HG02938 (cell line): ENCODE measurements at regions not wholly inside any gene's neighbourhood (a gene's known extent, or its start where the extent isn't known, plus 50 kb on each side); places are given as distances from the start of the nearest gene placed in this dataset.

Experiments
- ATAC-seq: cut with Tn5 transposase; IDR thresholded peaks from one replicate; pipeline ENCODE4 v1.9.1; 2021; ENCODE audit warnings: mild to moderate bottlenecking, moderate library complexity; ENCODE audit not compliant: unreplicated experiment

DNA sequence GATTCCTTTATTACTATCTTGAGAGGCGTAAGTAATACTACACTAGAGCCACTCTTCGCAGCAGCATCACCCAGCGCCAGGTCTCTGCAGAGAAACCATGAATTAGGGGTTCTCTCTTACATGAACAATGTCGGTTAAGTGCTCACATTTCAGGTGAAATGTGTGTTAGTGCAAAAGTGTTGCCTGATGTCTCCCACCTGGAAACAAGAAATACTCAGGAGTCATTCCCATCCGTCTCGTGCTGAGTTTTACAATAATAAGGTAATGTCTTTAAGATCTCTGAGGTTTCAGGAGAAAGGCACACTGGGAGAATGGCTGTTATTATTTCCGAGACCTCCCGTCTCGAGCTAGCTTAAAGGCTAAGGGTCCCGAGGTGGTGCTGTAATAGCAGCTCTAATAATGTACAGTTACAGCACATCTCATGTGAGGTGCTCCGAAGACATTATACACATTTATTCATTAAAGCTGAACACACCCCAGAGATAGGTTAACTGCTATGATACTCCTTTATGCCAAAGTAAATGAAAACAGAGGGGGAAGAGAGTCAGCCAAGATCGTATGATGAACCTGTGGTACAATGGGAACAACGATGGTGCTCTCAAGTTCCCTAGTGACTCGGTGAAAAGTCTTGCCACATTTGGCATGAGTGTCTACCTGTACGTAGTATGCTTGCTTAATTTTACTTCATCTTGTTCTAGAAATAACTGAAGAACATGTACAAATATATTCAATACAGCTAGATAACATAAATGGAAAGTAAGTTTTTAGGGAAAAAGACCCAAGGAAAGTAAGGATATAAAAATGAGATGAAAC lies 458.3 kb upstream of the CITED2 start:
- ATAC-seq: no peak

DNA sequence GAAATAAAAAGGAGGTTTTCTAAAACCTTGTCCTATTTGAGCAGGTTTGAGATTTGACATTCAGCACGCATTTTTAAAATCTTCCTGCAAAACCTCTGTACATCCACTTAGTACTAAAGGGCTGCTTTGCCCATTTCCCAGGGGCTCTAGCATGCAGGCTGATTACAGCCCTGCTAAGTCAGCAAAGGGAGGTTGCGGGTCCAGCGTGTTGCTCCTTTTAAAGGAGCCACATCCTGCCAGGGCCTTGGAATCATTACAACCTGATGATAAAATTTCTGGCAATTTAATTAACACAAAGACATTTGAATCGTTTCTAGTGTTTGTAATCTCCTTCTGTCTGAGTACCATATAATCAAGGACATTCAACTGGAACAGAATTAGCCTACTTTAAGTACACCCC lies 455.1 kb upstream of the CITED2 start:
- ATAC-seq: no peak

DNA sequence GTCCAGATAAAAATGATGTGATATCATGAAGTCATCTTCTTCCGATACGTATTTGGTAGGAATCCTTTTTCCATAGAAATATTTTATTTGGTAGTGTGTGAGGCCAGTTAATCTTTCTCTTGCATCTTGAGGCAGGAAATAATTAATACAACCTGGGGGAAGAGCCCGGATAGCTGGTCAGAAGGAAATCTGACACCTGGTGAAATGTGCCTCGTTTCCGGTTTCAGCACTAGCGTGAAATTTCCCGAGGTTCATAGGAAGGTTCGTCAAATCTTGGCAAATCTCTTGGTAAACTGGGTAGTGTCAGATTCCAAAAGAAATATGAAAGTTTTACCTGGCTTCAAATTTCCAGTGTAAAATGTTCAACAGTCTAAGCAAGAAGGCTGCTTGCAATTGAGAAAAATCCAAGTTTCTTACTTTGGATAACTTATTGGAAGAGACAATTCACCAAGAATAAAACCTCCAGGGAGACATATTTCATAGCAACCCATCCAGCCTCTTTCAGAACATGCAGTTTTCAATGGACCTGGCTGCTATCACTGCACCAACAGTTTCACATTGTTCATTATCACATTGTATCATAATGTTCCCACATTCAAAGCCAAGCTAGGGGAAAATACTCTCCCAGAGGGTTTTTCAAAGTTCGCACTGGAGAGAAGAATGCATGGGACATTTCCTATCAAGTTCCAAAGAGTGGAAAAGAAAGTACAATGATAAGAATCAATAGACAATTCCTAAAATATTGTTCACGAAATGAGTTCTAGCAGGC lies 454.5 kb upstream of the CITED2 start:
- no peak for ATAC-seq

DNA sequence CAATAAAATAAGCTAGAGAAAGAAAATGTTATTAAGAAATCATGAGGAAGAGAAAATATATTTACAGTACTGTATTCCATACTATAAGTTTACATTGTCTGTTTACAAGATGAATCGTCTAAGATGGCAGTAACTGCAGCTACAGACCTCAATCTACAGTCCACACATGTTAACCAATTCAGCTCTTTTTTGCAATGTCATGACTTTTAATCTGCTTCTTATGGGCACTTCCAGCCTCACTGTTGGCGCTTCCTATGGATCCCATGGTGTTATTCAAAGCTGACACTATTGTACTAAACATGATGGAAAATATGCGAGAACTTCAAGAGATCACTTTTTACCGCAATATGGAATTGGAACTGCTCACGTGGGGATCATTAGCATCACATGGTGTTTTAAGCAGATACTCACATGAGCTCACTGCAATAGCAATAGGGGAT lies 451.5 kb upstream of the CITED2 start:
- ATAC-seq: no peak

DNA sequence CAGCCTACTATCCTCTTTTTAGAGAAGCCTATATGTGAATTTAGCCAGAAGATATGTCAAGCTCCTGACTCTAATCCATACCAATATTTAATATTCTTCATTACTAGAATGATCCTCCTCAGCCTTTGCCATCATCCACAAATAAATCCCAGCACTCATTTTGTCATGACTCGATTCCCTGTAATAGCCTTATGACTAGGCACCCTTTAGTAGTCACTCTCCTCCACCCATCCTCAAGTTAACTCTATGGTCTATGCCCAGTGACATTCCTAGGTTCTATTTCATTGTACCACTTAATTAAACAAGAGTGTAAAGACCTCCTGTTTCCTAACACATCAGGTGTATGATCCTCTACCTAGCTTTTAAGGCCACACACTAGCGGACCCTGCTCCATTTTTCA lies 450.4 kb upstream of the CITED2 start:
- ATAC-seq: no peak

DNA sequence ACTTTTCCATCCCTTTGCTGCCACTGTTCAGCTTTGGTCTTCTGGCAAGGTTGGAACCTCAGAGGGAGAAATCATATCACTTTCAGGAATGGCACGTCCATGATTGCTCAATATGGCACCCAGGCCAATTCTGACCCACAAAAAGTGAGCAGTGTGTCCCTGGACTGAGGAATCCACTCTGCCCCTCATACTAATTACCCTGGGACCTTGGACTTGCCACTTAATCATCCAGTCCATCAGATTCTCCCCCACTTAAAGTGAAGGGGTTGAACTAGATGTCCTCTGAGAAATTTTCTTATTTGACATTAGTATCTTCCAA lies 449.3 kb upstream of the CITED2 start:
- ATAC-seq: no peak

DNA sequence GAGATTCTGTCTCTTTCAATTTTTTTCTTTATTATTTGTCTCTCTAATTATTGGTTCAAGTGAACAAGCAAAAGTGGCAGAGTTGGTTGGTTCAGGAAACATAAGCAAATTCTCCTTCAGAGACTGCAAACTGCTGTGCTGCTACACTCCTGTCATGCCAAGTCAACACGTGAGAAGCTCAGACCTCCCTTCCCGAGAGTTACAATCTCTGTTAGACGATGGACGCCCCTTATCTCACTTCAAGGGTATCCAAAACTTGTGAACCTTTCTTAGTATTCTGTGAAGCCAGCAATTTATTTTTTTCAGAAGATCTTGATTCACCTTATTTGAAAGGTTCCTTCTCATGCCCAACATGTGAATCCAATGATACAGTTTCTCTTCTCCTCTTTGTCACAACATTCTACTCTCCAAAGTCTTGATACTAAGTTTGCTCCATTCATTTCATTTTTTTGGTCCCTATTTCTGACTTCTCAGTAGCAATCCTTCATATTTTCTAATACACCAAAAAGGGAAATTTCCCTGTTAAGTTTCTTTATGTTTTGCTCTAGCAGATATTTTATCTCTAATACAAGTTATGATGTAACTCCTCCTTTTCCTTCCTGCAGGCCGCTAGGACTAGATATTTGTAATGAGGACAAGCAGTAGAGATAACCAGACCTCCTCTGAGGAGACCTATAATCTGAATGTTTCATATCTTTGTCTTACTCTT lies 448.8 kb upstream of the CITED2 start:
- no peak for ATAC-seq

DNA sequence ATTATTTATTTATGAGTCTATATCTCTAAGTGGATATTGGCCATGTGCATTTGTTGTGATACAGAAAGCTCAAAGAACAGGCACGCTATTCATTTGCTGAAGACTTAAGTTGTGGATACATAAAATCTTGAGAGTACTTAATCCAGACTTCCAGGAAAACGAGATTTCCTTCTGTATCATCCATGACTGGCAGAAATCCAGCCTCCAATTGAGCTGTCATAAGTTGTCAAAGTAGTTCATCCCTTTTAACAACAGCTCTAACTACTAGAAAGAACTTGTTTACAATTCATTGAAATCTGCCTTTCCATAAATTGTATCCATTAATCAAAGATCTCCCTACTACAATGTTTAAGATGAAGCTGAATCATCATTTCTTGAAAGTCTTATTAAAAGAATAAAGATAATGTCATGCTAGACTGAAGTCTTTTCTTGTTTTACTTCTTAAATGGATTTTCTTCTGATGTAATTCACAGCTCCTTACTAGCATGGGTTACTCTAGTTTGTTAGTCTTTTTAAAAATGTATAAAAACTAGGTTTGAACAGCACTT lies 447.3 kb upstream of the CITED2 start:
- no peak for ATAC-seq

DNA sequence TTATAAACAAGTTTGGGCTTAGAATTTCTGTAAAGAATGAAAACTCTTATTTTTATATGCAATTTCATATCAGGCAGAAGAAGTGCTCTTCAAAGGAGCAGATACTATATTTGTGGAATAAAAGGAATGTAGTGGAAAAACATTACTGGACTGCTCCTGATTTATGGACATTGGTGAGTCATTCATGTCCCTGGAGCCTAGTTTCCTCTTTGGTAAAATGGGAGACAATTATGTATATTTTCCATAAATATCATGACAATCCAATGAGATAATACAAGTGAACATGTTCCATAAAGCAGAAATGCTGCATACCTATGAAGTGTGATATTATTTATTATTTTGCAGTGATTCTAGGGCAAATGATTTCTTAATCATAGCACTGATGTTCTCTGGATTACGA lies 445.8 kb upstream of the CITED2 start:
- no peak for ATAC-seq

DNA sequence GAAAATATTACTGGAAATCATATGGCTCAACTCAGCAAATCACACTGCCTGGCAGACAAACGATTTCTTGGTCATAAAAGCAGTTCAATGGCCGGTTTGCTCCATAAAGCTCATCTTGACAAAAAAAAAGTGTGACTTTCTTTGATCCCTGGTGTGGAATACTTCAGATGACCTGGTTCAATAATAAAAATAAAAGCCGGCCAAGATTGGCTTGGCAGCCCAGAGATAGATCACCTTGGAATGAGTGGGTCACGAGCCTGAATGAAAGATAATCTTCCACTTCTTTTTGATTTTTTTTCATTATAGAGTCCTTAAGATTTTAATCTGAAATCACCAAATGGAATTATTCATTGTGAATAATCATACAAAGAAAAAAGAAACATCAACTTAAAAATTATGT lies 445.3 kb upstream of the CITED2 start:
- ATAC-seq: no peak

DNA sequence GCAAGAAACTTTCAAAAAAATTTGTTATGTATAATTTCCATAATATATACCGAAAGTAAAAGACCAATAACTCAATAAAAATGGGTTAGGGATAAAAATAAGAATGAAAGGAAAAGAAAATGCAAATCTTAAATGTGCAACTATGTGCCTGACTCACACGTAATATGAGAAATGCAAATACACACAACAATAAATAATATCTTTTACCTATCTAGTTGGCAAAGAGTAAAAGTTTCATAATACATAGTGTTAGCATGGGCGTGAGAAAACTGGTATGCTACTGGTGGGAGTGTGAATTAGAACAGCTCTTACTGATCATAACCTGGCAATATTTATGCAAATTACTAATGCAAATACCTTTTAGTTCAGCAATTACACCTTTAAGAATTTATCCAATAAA lies 438.5 kb upstream of the CITED2 start:
- no peak for ATAC-seq

DNA sequence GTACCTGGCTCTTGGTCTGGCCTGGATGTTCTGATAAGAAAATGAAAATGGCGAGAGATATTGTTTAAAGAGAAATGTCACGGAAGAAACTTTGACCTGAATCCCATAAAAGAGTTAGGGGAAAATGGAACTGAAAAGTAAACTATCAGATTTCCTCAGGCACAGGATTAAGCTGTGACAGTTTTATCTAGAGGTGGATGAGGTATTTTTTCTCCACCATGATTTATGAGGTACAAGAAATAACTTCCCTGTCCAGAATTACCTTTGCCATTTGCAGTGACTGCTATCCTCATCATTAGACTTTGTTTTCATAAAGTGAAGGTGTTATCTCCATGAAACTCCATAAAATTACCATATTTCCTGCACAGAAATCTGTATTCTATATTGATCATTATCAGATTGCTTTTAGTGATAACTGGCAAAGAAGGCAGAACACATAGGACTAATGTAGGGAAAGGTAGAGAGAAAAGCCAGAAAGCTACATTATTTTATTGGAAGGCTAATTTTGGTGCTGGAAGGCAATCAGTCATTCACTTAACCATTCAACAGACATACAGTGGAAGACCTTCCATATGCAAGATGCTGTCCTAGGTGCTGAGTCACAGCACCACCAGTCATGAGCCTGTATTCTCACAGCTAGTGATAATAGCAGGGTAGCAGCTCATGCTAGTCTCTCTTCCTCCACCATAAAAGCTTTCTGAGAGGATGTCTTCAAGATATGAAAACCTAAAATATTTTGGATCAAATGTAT lies 427.3 kb upstream of the CITED2 start:
- ATAC-seq: no peak

DNA sequence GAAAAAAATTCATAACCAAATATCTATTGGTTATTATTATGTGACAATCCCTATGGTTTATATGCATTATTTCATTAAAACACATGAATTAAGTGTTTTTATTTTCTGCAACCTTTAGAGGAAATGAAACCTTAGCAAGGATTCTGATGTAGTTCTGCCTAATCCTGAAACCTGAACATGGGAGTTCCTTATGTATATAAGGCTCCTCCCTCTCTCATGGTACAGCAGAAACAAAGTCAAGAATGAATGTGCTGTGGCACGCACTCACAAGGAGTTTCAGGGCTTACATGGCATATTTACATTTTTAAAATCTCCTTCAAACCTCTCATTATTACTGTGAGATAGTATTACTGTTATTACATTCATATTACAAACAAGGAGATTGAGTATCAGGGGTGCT lies 426.4 kb upstream of the CITED2 start:
- peak; percentile 77 for ATAC-seq

DNA sequence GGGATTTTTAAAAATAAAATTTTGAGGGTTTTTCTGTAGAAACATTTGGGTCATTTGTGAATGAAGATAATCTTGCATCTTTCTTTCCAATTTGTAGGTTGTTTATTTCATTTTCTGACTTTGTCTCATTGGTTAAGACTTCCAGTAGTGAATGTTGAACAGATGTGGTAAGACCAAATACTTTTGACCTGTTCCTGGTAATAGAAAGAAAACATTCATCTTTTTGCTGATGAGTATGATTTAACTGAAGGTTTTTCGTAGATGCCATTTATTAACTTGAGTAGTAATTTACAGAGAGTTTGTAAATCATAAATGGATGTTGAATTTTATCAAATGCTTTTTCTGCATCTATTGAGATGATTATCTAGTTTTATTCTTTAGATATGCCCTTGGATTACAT lies 416.1 kb upstream of the CITED2 start:
- no peak for ATAC-seq

DNA sequence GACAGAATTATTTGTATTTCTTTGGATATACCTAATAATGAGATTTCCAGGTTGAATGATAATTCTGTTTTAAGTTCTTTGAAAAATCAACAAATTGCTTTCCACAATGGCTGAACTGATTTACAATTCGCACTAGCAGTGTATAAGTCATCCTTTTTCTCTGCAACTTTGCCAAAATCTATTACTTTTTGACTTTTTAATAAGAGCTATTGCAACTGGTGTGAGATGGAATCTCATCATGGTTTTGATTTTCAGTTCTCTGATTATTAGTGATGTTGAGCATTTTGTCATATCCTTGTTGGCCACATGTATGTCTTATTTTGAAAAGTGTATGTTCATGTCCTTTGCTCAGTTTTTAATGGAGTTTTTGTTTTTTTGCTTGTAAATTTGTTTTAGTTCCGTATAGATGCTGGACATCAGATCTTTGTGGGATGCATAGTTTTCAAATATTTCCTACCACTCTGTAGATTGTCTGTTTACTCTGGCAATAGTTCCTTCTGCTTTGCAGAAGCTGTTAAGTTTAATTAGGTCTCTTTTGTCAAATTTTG lies 409.8 kb upstream of the CITED2 start:
- no peak for ATAC-seq

DNA sequence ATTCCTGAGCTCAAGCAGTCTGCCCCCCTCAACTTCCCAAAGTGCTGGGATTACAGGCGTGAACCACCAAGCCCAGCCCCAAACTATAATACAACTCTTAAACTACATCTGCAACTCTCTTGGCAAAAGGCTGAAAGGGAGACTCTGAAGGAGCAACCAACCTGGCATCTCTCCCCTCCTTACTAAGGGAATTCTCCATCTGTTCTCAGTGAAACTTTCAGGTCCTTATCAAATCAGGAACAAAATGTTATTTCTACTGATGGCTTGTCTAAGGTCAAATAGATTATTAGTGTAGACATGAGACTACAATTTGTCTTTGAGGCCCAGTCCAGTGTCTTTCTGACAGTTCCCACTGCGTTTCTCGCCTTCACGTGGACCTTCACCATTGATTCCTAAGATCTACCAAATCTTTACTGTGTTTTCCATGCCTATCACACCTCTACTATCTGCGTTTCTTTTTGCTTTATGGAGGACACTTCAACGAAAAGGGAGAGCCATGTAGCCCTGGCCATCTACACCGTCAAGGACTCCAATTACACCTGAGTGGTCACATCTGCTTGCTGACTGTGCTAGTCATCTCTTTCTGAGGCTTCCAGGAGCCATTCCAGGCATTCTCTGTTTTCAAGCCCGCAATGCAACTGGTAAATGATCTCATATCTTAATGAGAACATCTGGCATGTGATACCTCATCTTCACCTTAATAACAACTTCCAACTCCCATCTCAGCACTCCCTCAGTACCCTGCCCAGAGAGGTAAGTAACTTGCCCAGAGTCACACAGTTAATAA lies 405.7 kb upstream of the CITED2 start:
- no peak for ATAC-seq

DNA sequence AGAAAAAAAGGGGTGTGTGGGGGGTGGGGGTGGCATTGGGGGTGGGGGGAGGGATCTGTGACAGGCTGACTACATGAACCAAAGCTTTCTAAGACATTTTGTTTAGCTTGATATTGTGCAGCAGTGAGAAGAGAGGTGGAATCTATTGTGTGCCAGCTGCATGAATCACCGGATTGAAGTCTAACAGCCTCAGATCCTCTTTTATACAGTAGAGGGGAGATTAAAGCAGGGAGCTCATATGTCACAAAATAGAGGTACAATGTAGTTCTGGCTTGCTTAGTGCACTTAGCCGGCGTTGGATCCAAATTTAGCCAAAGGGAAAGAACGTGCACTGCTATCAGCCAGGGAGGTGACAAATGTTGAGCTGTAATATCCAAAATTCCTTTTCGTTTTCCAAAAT lies 404.2 kb upstream of the CITED2 start:
- ATAC-seq: no peak

DNA sequence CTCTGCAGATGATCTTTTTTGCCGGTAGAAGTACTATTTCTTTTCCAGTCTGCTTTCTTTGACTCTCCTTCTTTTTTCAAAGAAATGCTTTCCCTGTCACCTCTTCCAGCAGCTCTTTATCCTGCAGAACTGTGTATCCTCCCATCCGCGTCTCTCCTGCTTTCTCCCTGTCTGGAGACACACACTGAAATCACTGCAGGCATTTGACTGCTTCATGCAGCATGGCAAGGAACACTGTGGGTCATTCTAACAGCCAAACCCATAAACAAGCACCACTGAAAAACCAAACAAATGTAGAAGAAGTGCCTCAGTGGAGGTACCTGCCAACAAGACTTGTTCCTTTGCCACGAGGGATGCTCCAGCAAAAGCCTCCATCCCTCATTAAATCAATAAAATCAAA lies 403.7 kb upstream of the CITED2 start:
- ATAC-seq: no peak

DNA sequence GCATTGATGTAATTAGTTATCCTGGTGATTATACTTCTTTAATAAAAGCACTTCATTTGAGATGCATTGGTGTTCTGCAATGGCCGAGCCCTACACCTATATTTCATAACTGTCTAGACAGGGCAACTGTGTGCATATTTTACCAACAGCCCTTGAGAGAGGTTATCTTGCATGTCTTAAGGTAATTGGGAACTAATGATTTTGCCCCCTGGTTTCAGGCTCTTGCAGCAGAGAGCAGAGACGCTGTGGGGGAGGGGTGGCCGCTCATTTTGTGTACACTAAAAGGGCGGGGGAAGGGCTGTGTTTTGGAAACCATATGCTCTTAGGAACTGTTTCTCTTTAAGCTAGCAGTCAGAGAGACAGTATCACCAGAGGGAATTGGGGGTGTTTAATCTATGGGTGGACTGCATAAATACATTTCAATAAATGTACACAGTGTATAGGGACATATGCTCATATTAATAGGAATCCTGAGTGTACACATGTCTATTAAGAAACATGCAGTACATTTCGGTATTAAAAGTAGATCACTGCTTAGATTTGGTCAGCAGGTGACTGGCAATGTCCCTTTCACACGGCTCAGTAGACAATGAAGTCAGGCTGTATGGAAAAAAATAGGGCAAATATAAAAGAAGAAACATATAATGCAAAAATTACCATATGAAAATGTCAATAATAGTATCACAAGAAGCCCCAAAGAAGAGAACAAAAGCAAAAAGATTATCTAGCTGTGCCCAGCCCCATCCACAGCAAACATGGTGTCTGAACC lies 402.9 kb upstream of the CITED2 start:
- ATAC-seq: no peak
